Panc1 (cell line): ENCODE measurements at regions not wholly inside any gene's neighbourhood (a gene's known extent, or its start where the extent isn't known, plus 50 kb on each side); places are given as distances from the start of the nearest gene placed in this dataset.

Experiments used
- ATAC-seq: fragments of 200-7000 bp; cut with Tn5 transposase; 2 replicates; pipeline ENCODE4 v1.9.1; 2020; ENCODE audit warnings: mild to moderate bottlenecking, moderate library complexity
- BruUV-seq: library from RNA; stranded (reverse); fragments of 400-500 nt; replicated peaks from 2 replicates; lab custom pipeline; 2021; lab: Mats Ljungman, UMichigan
- CTCF ChIA-PET: fragments of 300-600 bp; sonication (Branson Sonifier 250); formaldehyde crosslinking; loops from one replicate; lab custom pipeline; 2022; ENCODE audit warnings: antibody characterized with exemption; lab: Charles Lee
- POLR2A ChIA-PET: fragments of 300-600 bp; sonication (Branson Sonifier 250); formaldehyde crosslinking; loops from one replicate; lab custom pipeline; 2022; ENCODE audit warnings: antibody characterized with exemption; lab: Charles Lee
- DNase-seq: peaks from one replicate; pipeline ENCODE4 v3.0.0-alpha.2; 2010; ENCODE audit warnings: low read depth, low spot score
- H3K27ac ChIP-seq: 2 replicates; pipeline ENCODE4 v1.5.1; 2011; ENCODE audit warnings: mild to moderate bottlenecking, low read length, inconsistent platforms
- H3K27me3 ChIP-seq: fragments of 200-500 bp; sonication (Bioruptor generic); 2 replicates; pipeline ENCODE4 v1.6.0; 2014; ENCODE audit warnings: low read length, inconsistent platforms; ENCODE audit not compliant: control insufficient read depth, insufficient read depth
- H3K36me3 ChIP-seq: fragments of 200-500 bp; sonication (Bioruptor generic); 2 replicates; pipeline ENCODE4 v1.5.1; 2014; ENCODE audit warnings: inconsistent platforms, mild to moderate bottlenecking, low read length, moderate library complexity; ENCODE audit not compliant: control insufficient read depth, insufficient read depth
- H3K4me1 ChIP-seq: 2 replicates; pipeline ENCODE4 v1.5.1; 2011; ENCODE audit warnings: inconsistent platforms, mild to moderate bottlenecking, low read length, moderate library complexity; ENCODE audit not compliant: control insufficient read depth, insufficient read depth
- H3K4me3 ChIP-seq, 2 experiments: 2 replicates each; pipeline ENCODE4 v1.5.1; 2011 to 2012; ENCODE audit warnings: low read depth in 2 of 2, low read length in 2 of 2, mild to moderate bottlenecking in 2 of 2, inconsistent platforms in 1 of 2, moderate library complexity in 1 of 2
- H3K9me3 ChIP-seq: fragments of 200-500 bp; sonication (Bioruptor generic); 2 replicates; pipeline ENCODE4 v1.5.1; 2014; ENCODE audit warnings: low read depth, mild to moderate bottlenecking, inconsistent platforms, low read length, moderate library complexity; ENCODE audit not compliant: control insufficient read depth, insufficient read depth
- POLR2AphosphoS5 ChIP-seq: IDR thresholded peaks from 2 replicates; pipeline ENCODE4 v1.6.1; 2012; ENCODE audit warnings: mild to moderate bottlenecking, low read depth, low read length, moderate library complexity
- REST ChIP-seq, 2 experiments: IDR thresholded peaks; 2 replicates each; pipeline ENCODE4 v1.6.1; 2011 to 2012; ENCODE audit warnings: low read depth in 2 of 2, control low read depth in 1 of 2, low read length in 1 of 2, mild to moderate bottlenecking in 1 of 2, moderate library complexity in 1 of 2; ENCODE audit not compliant: insufficient read depth in 1 of 2
- SIN3A ChIP-seq: IDR thresholded peaks from 2 replicates; pipeline ENCODE4 v1.6.1; 2012; ENCODE audit warnings: low read depth, mild to moderate bottlenecking, low read length, moderate library complexity, borderline replicate concordance; ENCODE audit not compliant: insufficient read depth
- TCF7L2 ChIP-seq: IDR thresholded peaks from 2 replicates; pipeline ENCODE4 v1.6.1; 2011; ENCODE audit warnings: mild to moderate bottlenecking, low read depth, low read length, inconsistent platforms
- in situ Hi-C: cut with HindIII; loops from 2 replicates; pipeline ENCODE4 v1.10.0; 2016; ENCODE audit warnings: low sequenced_read_pairs, low pct_unique_long_range_greater_than_20kb
- intact Hi-C: fragments of 100-400 bp; cut with micrococcal nuclease; formaldehyde crosslinking; loops from one replicate; pipeline ENCODE4 v1.10.0; 2022; ENCODE audit not compliant: unreplicated experiment
- TF ChIP-seq, protein P1 (sequence below): fragments of 450-650 bp; IDR thresholded peaks from 2 replicates; pipeline ENCODE4 v1.5.1; 2017; ENCODE audit warnings: mild to moderate bottlenecking

- Histone ChIP-seq H3K4me3 (no peak overlapping the region), H3K4me1 (no peaks in the 10 kb centered on the region), H3K9me3 (peaks cover 3% of the 10 kb centered on the region; the same call in 1 of the 2 replicates), H3K36me3 (no peaks in the 10 kb centered on the region), H3K27me3 (no peaks in the 10 kb centered on the region), H3K27ac (no peak overlapping the region)
- ATAC-seq, result no peak
- DNase-seq, result no peak
- intact Hi-C loops, result no loop called here
- CTCF ChIA-PET, result no interaction called here
- POLR2A ChIA-PET, result no interaction called here
- in situ Hi-C loops, result no loop called here
- TF ChIP-seq POLR2AphosphoS5, result no peak
- TF ChIP-seq TCF7L2, result no peak
- TF ChIP-seq REST (IDR thresholded peaks at IDR 0.05; ENCODE audit: insufficient read depth in 1 of 2, low read depth in 2 of 2, low read length in 1 of 2), result no peak
- TF ChIP-seq SIN3A, result no peak
- TF ChIP-seq, protein P1, sequence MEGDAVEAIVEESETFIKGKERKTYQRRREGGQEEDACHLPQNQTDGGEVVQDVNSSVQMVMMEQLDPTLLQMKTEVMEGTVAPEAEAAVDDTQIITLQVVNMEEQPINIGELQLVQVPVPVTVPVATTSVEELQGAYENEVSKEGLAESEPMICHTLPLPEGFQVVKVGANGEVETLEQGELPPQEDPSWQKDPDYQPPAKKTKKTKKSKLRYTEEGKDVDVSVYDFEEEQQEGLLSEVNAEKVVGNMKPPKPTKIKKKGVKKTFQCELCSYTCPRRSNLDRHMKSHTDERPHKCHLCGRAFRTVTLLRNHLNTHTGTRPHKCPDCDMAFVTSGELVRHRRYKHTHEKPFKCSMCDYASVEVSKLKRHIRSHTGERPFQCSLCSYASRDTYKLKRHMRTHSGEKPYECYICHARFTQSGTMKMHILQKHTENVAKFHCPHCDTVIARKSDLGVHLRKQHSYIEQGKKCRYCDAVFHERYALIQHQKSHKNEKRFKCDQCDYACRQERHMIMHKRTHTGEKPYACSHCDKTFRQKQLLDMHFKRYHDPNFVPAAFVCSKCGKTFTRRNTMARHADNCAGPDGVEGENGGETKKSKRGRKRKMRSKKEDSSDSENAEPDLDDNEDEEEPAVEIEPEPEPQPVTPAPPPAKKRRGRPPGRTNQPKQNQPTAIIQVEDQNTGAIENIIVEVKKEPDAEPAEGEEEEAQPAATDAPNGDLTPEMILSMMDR, result no peak
- no TSS peak for BruUV-seq
These were observed 461.4 kb downstream of the NSUN3 start for GRCh38 chr3:94524102-94524919.

GRCh38 chr3:94525043-94525442 is 462.2 kb downstream of the NSUN3 start:
- H3K27ac ChIP-seq, result no peak overlapping the region

More at GRCh38 chr3:94525043-94525442, 462.2 kb downstream of the NSUN3 start:
- no TSS peak for BruUV-seq
- CTCF ChIA-PET, result no interaction called here
- TF ChIP-seq SIN3A (no peak), TCF7L2 (no peak), REST (IDR thresholded peaks at IDR 0.05; ENCODE audit: insufficient read depth in 1 of 2, low read depth in 2 of 2, low read length in 1 of 2) (no peak)
- TF ChIP-seq, protein P1, result peak; percentile 49
- no peak for ATAC-seq
- in situ Hi-C loops (no loop called here), intact Hi-C loops (no loop called here)
- H3K4me1 ChIP-seq, result no peaks in the 10 kb centered on the region
- POLR2A ChIA-PET, result no interaction called here
- no peaks in the 10 kb centered on the region for H3K36me3 ChIP-seq
- H3K4me3 ChIP-seq, result no peak overlapping the region
- no peak for DNase-seq
- no peaks in the 10 kb centered on the region for H3K27me3 ChIP-seq
- no peaks in the 10 kb centered on the region; the same call in 1 of the 2 replicates for H3K9me3 ChIP-seq
